Psoas muscle (tissue), 7 donors: ENCODE measurements at regions not wholly inside any gene's neighbourhood (a gene's known extent, or its start where the extent isn't known, plus 50 kb on each side); places are given as distances from the start of the nearest gene placed in this dataset.

Source experiments
- ATAC-seq, 4 donors: fragments of 200-7000 bp; cut with Tn5 transposase; one replicate each; pipeline ENCODE4 v1.9.1; 2020; ENCODE audit warnings: moderate library complexity in 3 of 4, mild to moderate bottlenecking in 2 of 4
- DNase-seq, 2 donors: peaks; one replicate each; pipeline ENCODE4 v3.0.0-alpha.2; 2020
- H3K27ac ChIP-seq: fragments of 200-600 bp; one replicate; pipeline ENCODE4 v1.8.0; 2022
- H3K27me3 ChIP-seq, 3 donors: fragments of 200-600 bp in 1 of 3; one replicate each; pipeline versions ENCODE4 v1.6.1 to v1.8.0; 2013 to 2022; ENCODE audit warnings: low read length in 2 of 3, mild to moderate bottlenecking in 2 of 3, moderate library complexity in 1 of 3; ENCODE audit not compliant: insufficient read depth in 3 of 3
- H3K36me3 ChIP-seq, 2 donors: fragments of 200-600 bp in 1 of 2; one replicate each; pipeline versions ENCODE4 v1.6.1 to v1.8.0; 2013 to 2022; ENCODE audit warnings: low read depth in 1 of 2, mild to moderate bottlenecking in 1 of 2, moderate library complexity in 1 of 2; ENCODE audit not compliant: insufficient read depth in 1 of 2
- H3K4me1 ChIP-seq: fragments of 200-600 bp; one replicate; pipeline ENCODE4 v1.8.0; 2022
- H3K4me3 ChIP-seq: fragments of 200-600 bp; one replicate; pipeline ENCODE4 v1.8.0; 2022; ENCODE audit warnings: mild to moderate bottlenecking
- H3K9me3 ChIP-seq: fragments of 200-600 bp; one replicate; pipeline ENCODE4 v1.8.0; 2022
- CTCF ChIP-seq: fragments of 200-600 bp; IDR thresholded peaks from one replicate; pipeline ENCODE4 v1.8.0; 2022; ENCODE audit warnings: antibody characterized with exemption
- WGBS, 3 donors: extraction: QIAGEN DNeasy Blood & Tissue Kit; methylation state at CpG; one replicate each; pipeline versions ENCODE4 v1.1.6 to v1.1.7; 2013; 5-methylcytosine and 5-hydroxymethylcytosine counted together
- intact Hi-C, 2 donors: fragments of 100-400 bp; cut with DNase I; formaldehyde crosslinking; loops; one replicate each; pipeline versions ENCODE4 v1.11.0 to v1.14.2; 2022
- donor health status: healthy with polysubstance abuse.
- donor health status: DM: no; HTN: no; CAD: no; lungs with moderate emphysema.
- donor health status: Bipolar disorder and iron deficiency.
- donor health status: healthy.
- donor health status: DM: yes; HTN: yes; CAD: no.
- donor health status: DM: no; HTN: no; CAD: no.
- donor health status: DM: yes; HTN: yes; CAD: no.

GRCh38 chr14:56040121-56040520, 78.1 kb upstream of the PELI2 start:
- H3K4me3 ChIP-seq = no peak overlapping the region
- intact Hi-C loops = no loop called here
- H3K27me3 ChIP-seq = peaks cover 0 to 4% (median 3%) of the 10 kb centered on the region in 3 donors
- 45 to 49% (median 48%) methylated on average over 2 of the region's 2 CpGs for WGBS, 3 donors
- no peaks in the 10 kb centered on the region for H3K9me3 ChIP-seq
- DNase-seq (no peak), ATAC-seq (no peak)
- H3K27ac ChIP-seq = no peak overlapping the region
- TF ChIP-seq CTCF = no peak
- no peaks in the 10 kb centered on the region for H3K36me3 ChIP-seq
- no peaks in the 10 kb centered on the region for H3K4me1 ChIP-seq

- intact Hi-C loops = no loop called here
- no peaks in the 10 kb centered on the region for H3K4me1 ChIP-seq
- no peak for TF ChIP-seq CTCF
- peaks cover 0 to 3% (median 0%) of the 10 kb centered on the region in 3 donors for H3K27me3 ChIP-seq
- H3K27ac ChIP-seq = no peak overlapping the region
- H3K9me3 ChIP-seq = no peaks in the 10 kb centered on the region
- H3K4me3 ChIP-seq = no peak overlapping the region
- DNase-seq (no peak), ATAC-seq (no peak)
- H3K36me3 ChIP-seq = no peaks in the 10 kb centered on the region
- WGBS, 3 donors = 94 to 99% (median 95%) methylated on average over 2 of the region's 2 CpGs
Measured at GRCh38 chr14:56044196-56044595, 74.0 kb upstream of the PELI2 start.

GRCh38 chr14:56046546-56046945, 71.7 kb upstream of the PELI2 start:
- H3K27ac ChIP-seq = no peak overlapping the region
- no peaks in the 10 kb centered on the region for H3K36me3 ChIP-seq
- intact Hi-C loops = no loop called here
- H3K9me3 ChIP-seq = no peaks in the 10 kb centered on the region
- no peak for ATAC-seq
- DNase-seq = no peak
- no peak overlapping the region for H3K4me3 ChIP-seq
- H3K4me1 ChIP-seq = no peaks in the 10 kb centered on the region
- TF ChIP-seq CTCF = no peak
- H3K27me3 ChIP-seq = no peaks in the 10 kb centered on the region
- 90 to 96% (median 93%) methylated on average over 1 of the region's 1 CpG for WGBS, 3 donors

- H3K4me3 ChIP-seq = no peak overlapping the region
- DNase-seq (no peak), ATAC-seq (no peak)
- no peaks in the 10 kb centered on the region for H3K9me3 ChIP-seq
- no peaks in the 10 kb centered on the region for H3K4me1 ChIP-seq
- no peaks in the 10 kb centered on the region for H3K27me3 ChIP-seq
- WGBS, 3 donors = 85 to 93% (median 90%) methylated on average over 1 of the region's 1 CpG
- no peak for TF ChIP-seq CTCF
- intact Hi-C loops = no loop called here
- H3K36me3 ChIP-seq = no peaks in the 10 kb centered on the region
- H3K27ac ChIP-seq = no peak overlapping the region
Measured at GRCh38 chr14:56046996-56047395, 71.2 kb upstream of the PELI2 start.

GRCh38 chr14:56049536-56049935, 68.7 kb upstream of the PELI2 start:
- TF ChIP-seq CTCF = no peak
- intact Hi-C loops = no loop called here
- ATAC-seq (no peak), DNase-seq (no peak)
- Histone ChIP-seq H3K4me3 (no peak overlapping the region), H3K9me3 (no peaks in the 10 kb centered on the region), H3K4me1 (no peaks in the 10 kb centered on the region), H3K36me3 (no peaks in the 10 kb centered on the region), H3K27ac (no peak overlapping the region), H3K27me3 (peaks cover 0 to 2% (median 0%) of the 10 kb centered on the region in 3 donors)
- WGBS, 3 donors = 93 to 98% (median 94%) methylated on average over 1 of the region's 1 CpG
